H1 (cell line): ENCODE measurements at regions not wholly inside any gene's neighbourhood (a gene's known extent, or its start where the extent isn't known, plus 50 kb on each side); places are given as distances from the start of the nearest gene placed in this dataset.

ENCODE experiments used
- CTCF ChIA-PET: fragments of 300-600 bp; sonication (Branson Sonifier 250); formaldehyde crosslinking; loops from one replicate; lab custom pipeline; 2021; ENCODE audit not compliant: partially characterized antibody; lab: Charles Lee
- POLR2A ChIA-PET: fragments of 300-600 bp; sonication (Branson Sonifier 250); formaldehyde crosslinking; loops from one replicate; lab custom pipeline; 2021; ENCODE audit warnings: inconsistent platforms; ENCODE audit not compliant: partially characterized antibody; lab: Charles Lee
- DNase-seq, 2 experiments: peaks; one replicate each; pipeline versions ENCODE4 v3.0.0 to v3.0.0-alpha.2; 2010 to 2022; ENCODE audit warnings: low spot score in 2 of 2, low read depth in 1 of 2, mixed read lengths in 1 of 2
- FAIRE-seq: peaks from 2 replicates; lab custom pipeline; 2011; peaks lifted over from hg19 to GRCh38; lab: Jason Lieb, UNC
- H2AFZ ChIP-seq: 2 replicates; pipeline ENCODE4 v1.8.1; 2012; ENCODE audit warnings: low read length, inconsistent platforms
- H2AK5ac ChIP-seq: 2 replicates; pipeline ENCODE4 v1.6.1; 2013; ENCODE audit warnings: low read depth, low read length
- H2BK120ac ChIP-seq: replicated peaks from 2 replicates; pipeline ENCODE3; 2013; ENCODE audit warnings: low read depth, low read length, inconsistent platforms
- H2BK12ac ChIP-seq: 2 replicates; pipeline ENCODE4 v1.6.1; 2013; ENCODE audit warnings: low read depth, low read length
- H2BK15ac ChIP-seq: 2 replicates; pipeline ENCODE4 v1.6.1; 2013; ENCODE audit warnings: low read length
- H2BK20ac ChIP-seq: 2 replicates; pipeline ENCODE4 v1.6.1; 2013; ENCODE audit warnings: low read length
- H2BK5ac ChIP-seq: 2 replicates; pipeline ENCODE4 v1.6.1; 2013; ENCODE audit warnings: low read depth, low read length
- H3K14ac ChIP-seq: 2 replicates; pipeline ENCODE4 v1.6.1; 2013; ENCODE audit warnings: inconsistent platforms; ENCODE audit not compliant: insufficient read length
- H3K18ac ChIP-seq: 2 replicates; pipeline ENCODE4 v1.6.1; 2013; ENCODE audit warnings: low read length; ENCODE audit errors: extremely low read depth
- H3K23ac ChIP-seq: 2 replicates; pipeline ENCODE4 v1.6.1; 2013; ENCODE audit warnings: inconsistent platforms; ENCODE audit not compliant: insufficient read length
- H3K23me2 ChIP-seq: 2 replicates; pipeline ENCODE4 v1.6.1; 2013; ENCODE audit warnings: low read depth, low read length
- H3K27ac ChIP-seq: 2 replicates; pipeline ENCODE4 v1.6.1; 2011; ENCODE audit warnings: low read depth, low read length, inconsistent platforms
- H3K27me3 ChIP-seq, 4 experiments: replicated peaks in 1 of 4; 1 replicate in 1 of 4; 2 replicates in 3 of 4; pipeline versions ENCODE4 v1.6.1 to v1.8.1; 2011 to 2013; ENCODE audit warnings: low read length in 3 of 4, mild to moderate bottlenecking in 3 of 4, inconsistent platforms in 2 of 4, mixed read lengths in 2 of 4, moderate library complexity in 1 of 4; ENCODE audit not compliant: control insufficient read depth in 3 of 4, insufficient read depth in 3 of 4; ENCODE audit errors: extremely low read depth in 1 of 4
- H3K36me3 ChIP-seq, 4 experiments: 2 replicates each; pipeline versions ENCODE4 v1.6.1 to v1.8.1; 2011 to 2013; ENCODE audit warnings: mild to moderate bottlenecking in 4 of 4, low read length in 3 of 4, moderate library complexity in 2 of 4, control low read depth in 1 of 4, inconsistent platforms in 1 of 4; ENCODE audit not compliant: insufficient read depth in 4 of 4, control insufficient read depth in 2 of 4
- H3K4ac ChIP-seq: replicated peaks from 2 replicates; pipeline ENCODE3; 2013; ENCODE audit warnings: low read length, low read depth, mixed read lengths, inconsistent platforms; ENCODE audit not compliant: insufficient read length
- H3K4me1 ChIP-seq, 4 experiments: replicated peaks in 1 of 4; 1 replicate in 1 of 4; 2 replicates in 3 of 4; pipeline versions ENCODE4 v1.6.1 to v1.8.1; 2011 to 2013; ENCODE audit warnings: low read length in 3 of 4, inconsistent platforms in 2 of 4, mixed read lengths in 1 of 4; ENCODE audit not compliant: insufficient read depth in 4 of 4, control insufficient read depth in 3 of 4
- H3K4me2 ChIP-seq, 2 experiments: 2 replicates each; pipeline versions ENCODE4 v1.6.1 to v1.8.1; 2011 to 2013; ENCODE audit warnings: low read depth in 2 of 2, low read length in 2 of 2, control low read depth in 1 of 2, inconsistent platforms in 1 of 2, mild to moderate bottlenecking in 1 of 2; ENCODE audit not compliant: insufficient read depth in 1 of 2
- H3K4me3 ChIP-seq, 4 experiments: fragments of 200-600, 300-600 bp in 1 of 4; sonication (generic), shearing (Covaris generic), sonication (Bioruptor Twin) in 1 of 4; 2 replicates each; pipeline versions ENCODE4 v1.5.1 to v1.8.1; 2011 to 2016; ENCODE audit warnings: low read length in 4 of 4, low read depth in 3 of 4, control low read depth in 2 of 4, inconsistent platforms in 2 of 4, mild to moderate bottlenecking in 2 of 4, mixed read lengths in 1 of 4, moderate library complexity in 1 of 4; ENCODE audit not compliant: insufficient read depth in 2 of 4; ENCODE audit errors: extremely low read depth in 1 of 4
- H3K56ac ChIP-seq: replicated peaks from 2 replicates; pipeline ENCODE3; 2013; ENCODE audit warnings: low read depth, mild to moderate bottlenecking, mixed read lengths, low read length, inconsistent platforms; ENCODE audit not compliant: insufficient read length
- H3K79me1 ChIP-seq: 2 replicates; pipeline ENCODE4 v1.6.1; 2013; ENCODE audit warnings: low read depth, low read length, control low read depth
- H3K79me2 ChIP-seq, 2 experiments: 2 replicates each; pipeline versions ENCODE4 v1.6.1 to v1.8.1; 2012 to 2013; ENCODE audit warnings: low read length in 2 of 2, mild to moderate bottlenecking in 2 of 2, inconsistent platforms in 1 of 2; ENCODE audit not compliant: insufficient read depth in 2 of 2, control insufficient read depth in 1 of 2
- H3K9ac ChIP-seq, 4 experiments: replicated peaks in 1 of 4; 1 replicate in 1 of 4; 2 replicates in 3 of 4; pipeline versions ENCODE4 v1.6.1 to v1.8.1; 2011 to 2013; ENCODE audit warnings: low read depth in 3 of 4, low read length in 3 of 4, control low read depth in 2 of 4, mild to moderate bottlenecking in 2 of 4, moderate library complexity in 2 of 4, inconsistent platforms in 1 of 4; ENCODE audit errors: extremely low read depth in 1 of 4
- H3K9me3 ChIP-seq, 2 experiments: 2 replicates each; pipeline versions ENCODE4 v1.6.1 to v1.8.1; 2012 to 2013; ENCODE audit warnings: mild to moderate bottlenecking in 2 of 2, moderate library complexity in 2 of 2, control low read depth in 1 of 2, inconsistent platforms in 1 of 2, low read depth in 1 of 2, low read length in 1 of 2, mixed read lengths in 1 of 2; ENCODE audit not compliant: insufficient read depth in 2 of 2
- H4K20me1 ChIP-seq, 2 experiments: replicated peaks in 1 of 2; 2 replicates each; pipeline versions ENCODE3 to v1.8.1; 2011 to 2013; ENCODE audit warnings: inconsistent platforms in 2 of 2, low read length in 2 of 2, mild to moderate bottlenecking in 1 of 2; ENCODE audit not compliant: insufficient read depth in 2 of 2, control insufficient read depth in 1 of 2
- H4K5ac ChIP-seq: 2 replicates; pipeline ENCODE4 v1.6.1; 2013; ENCODE audit warnings: low read length, low read depth, mixed read lengths, inconsistent platforms; ENCODE audit not compliant: insufficient read length
- H4K8ac ChIP-seq: 2 replicates; pipeline ENCODE4 v1.8.0; 2013; ENCODE audit warnings: mild to moderate bottlenecking, moderate library complexity, low read length, inconsistent platforms; ENCODE audit not compliant: insufficient read depth; ENCODE audit errors: extremely low read depth
- H4K91ac ChIP-seq: replicated peaks from 2 replicates; pipeline ENCODE3; 2013; ENCODE audit warnings: low read length, mixed read lengths, inconsistent platforms; ENCODE audit not compliant: insufficient read length
- ATF3 ChIP-seq: IDR thresholded peaks from 2 replicates; pipeline ENCODE4 v1.6.1; 2011; ENCODE audit warnings: low read depth, mild to moderate bottlenecking, low read length; ENCODE audit not compliant: insufficient read depth
- JUN ChIP-seq: IDR thresholded peaks from 2 replicates; pipeline ENCODE4 v1.6.1; 2011; ENCODE audit warnings: low read depth, mild to moderate bottlenecking, improper control_type of control experiment, low read length
- KDM1A ChIP-seq: fragments of 200-600, 300-600 bp; sonication (generic); IDR thresholded peaks from 2 replicates; pipeline ENCODE4 v1.7.1; 2016; ENCODE audit warnings: mild to moderate bottlenecking, low read length, borderline replicate concordance
- KDM4A ChIP-seq: IDR thresholded peaks from one replicate; pipeline ENCODE4 v1.7.1; 2012; ENCODE audit warnings: low read depth, mild to moderate bottlenecking, moderate library complexity, low read length, inconsistent platforms; ENCODE audit not compliant: severe bottlenecking
- KDM5A ChIP-seq: fragments of 200-600 bp; IDR thresholded peaks from 2 replicates; pipeline ENCODE4 v1.7.1; 2012; ENCODE audit warnings: mild to moderate bottlenecking, low read length, inconsistent platforms, mixed read lengths
- MAFK ChIP-seq: IDR thresholded peaks from 2 replicates; pipeline ENCODE4 v1.6.1; 2012; ENCODE audit warnings: low read depth, mild to moderate bottlenecking, improper control_type of control experiment, low read length
- NANOG ChIP-seq: IDR thresholded peaks from 2 replicates; pipeline ENCODE4 v1.6.1; 2011; ENCODE audit warnings: low read length, low read depth, mild to moderate bottlenecking, inconsistent platforms; ENCODE audit not compliant: insufficient read depth, poor library complexity, severe bottlenecking
- POLR2AphosphoS5 ChIP-seq: IDR thresholded peaks from 2 replicates; pipeline ENCODE4 v1.6.1; 2011; ENCODE audit warnings: low read depth, low read length
- RAD21 ChIP-seq, 2 experiments: IDR thresholded peaks in 1 of 2; conservative IDR thresholded peaks in 1 of 2; 2 replicates each; pipeline ENCODE4 v1.6.1; 2011; ENCODE audit warnings: low read depth in 2 of 2, low read length in 2 of 2, improper control_type of control experiment in 1 of 2, inconsistent platforms in 1 of 2, mild to moderate bottlenecking in 1 of 2, moderate library complexity in 1 of 2
- RBBP5 ChIP-seq: IDR thresholded peaks from 2 replicates; pipeline ENCODE4 v1.7.1; 2012; ENCODE audit warnings: low read depth, mild to moderate bottlenecking, inconsistent platforms, low read length, moderate library complexity, borderline replicate concordance
- RFX5 ChIP-seq: IDR thresholded peaks from 2 replicates; pipeline ENCODE4 v1.6.1; 2011; ENCODE audit warnings: low read depth, low read length, improper control_type of control experiment, borderline replicate concordance
- SAP30 ChIP-seq: fragments of 300-600 bp; sonication (generic); IDR thresholded peaks from 2 replicates; pipeline ENCODE4 v1.7.1; 2012; ENCODE audit warnings: low read length, moderate library complexity, mild to moderate bottlenecking, inconsistent platforms; ENCODE audit not compliant: insufficient read depth, insufficient replicate concordance
- SP2 ChIP-seq: IDR thresholded peaks from 2 replicates; pipeline ENCODE4 v1.6.1; 2012; ENCODE audit warnings: mild to moderate bottlenecking, low read length, inconsistent platforms
- SRF ChIP-seq: IDR thresholded peaks from 2 replicates; pipeline ENCODE4 v1.6.1; 2011; ENCODE audit warnings: mild to moderate bottlenecking, low read depth, low read length, moderate library complexity
- WGBS, 2 experiments: shearing (Covaris generic) in 1 of 2; methylation state at CpG; one replicate each; pipeline versions ENCODE4 v1.1.6 to v1.1.7; 2013 to 2015; ENCODE audit warnings: low lambda C conversion rate in 2 of 2, mixed read lengths in 2 of 2, inconsistent platforms in 1 of 2, low coverage in 1 of 2, missing lambda C conversion rate in 1 of 2; ENCODE audit not compliant: insufficient replicate concordance in 2 of 2, insufficient coverage in 1 of 2, insufficient read length in 1 of 2; ENCODE audit errors: extremely low coverage in 1 of 2, missing lambda C conversion rate in 1 of 2; 5-methylcytosine and 5-hydroxymethylcytosine counted together

- Histone ChIP-seq H2BK15ac (no peak overlapping the region), H3K27ac (no peak overlapping the region), H3K27me3 (no peaks in the 10 kb centered on the region), H3K18ac (no peak overlapping the region), H3K36me3 (no peaks in the 10 kb centered on the region), H3K9ac (no peak overlapping the region), H2BK12ac (no peak overlapping the region), H2AK5ac (no peak overlapping the region), H4K20me1 (no peaks in the 10 kb centered on the region), H3K9me3 (no peaks in the 10 kb centered on the region), H3K4me2 (no peak overlapping the region), H3K14ac (no peak overlapping the region), H2BK120ac (no peak overlapping the region), H3K23me2 (no peaks in the 10 kb centered on the region), H4K8ac (no peak overlapping the region), H2BK20ac (no peak overlapping the region), H3K23ac (no peak overlapping the region), H2AFZ (no peak overlapping the region), H4K91ac (no peak overlapping the region), H3K4ac (no peak overlapping the region), H3K79me2 (no peaks in the 10 kb centered on the region), H3K79me1 (no peaks in the 10 kb centered on the region; the same call in 1 of the 2 replicates), H4K5ac (no peak overlapping the region), H3K4me1 (no peaks in the 10 kb centered on the region), H3K4me3 (no peak overlapping the region), H3K56ac (no peak overlapping the region), H2BK5ac (no peak overlapping the region)
- POLR2A ChIA-PET, result no interaction called here
- no peak for FAIRE-seq
- 85% methylated on average over 7 of the region's 8 CpGs; no CpG with 5 or more reads in 1 of the 2 experiments for WGBS, 2 experiments
- CTCF ChIA-PET, result interaction anchor here (0.6 to 1.0 kb wide), 2 partner anchors 11 to 19 kb away, joined by 3 read pairs; no protein-coding TSS in a partner anchor
- DNase-seq, result no peak
- no peak for TF ChIP-seq ATF3
- TF ChIP-seq RFX5, result no peak
- no peak for TF ChIP-seq SP2
- TF ChIP-seq KDM1A, result no peak
- TF ChIP-seq POLR2AphosphoS5, result no peak
- no peak for TF ChIP-seq RAD21 (IDR thresholded peaks at IDR 0.05 in 1 of 2, conservative IDR thresholded peaks at IDR 0.05 in 1 of 2; ENCODE audit: low read depth in 2 of 2, low read length in 2 of 2)
- no peak for TF ChIP-seq NANOG
- no peak for TF ChIP-seq MAFK
- TF ChIP-seq SAP30, result no peak
- no peak for TF ChIP-seq JUN
- TF ChIP-seq KDM5A, result no peak
- no peak for TF ChIP-seq SRF
- no peak for TF ChIP-seq KDM4A
- TF ChIP-seq RBBP5, result no peak
Measured at GRCh38 chr14:98931911-98932310, 340.1 kb downstream of the BCL11B start.
